Tibial artery (tissue), 4 donors: ENCODE measurements at regions not wholly inside any gene's neighbourhood (a gene's known extent, or its start where the extent isn't known, plus 50 kb on each side); places are given as distances from the start of the nearest gene placed in this dataset.
A peak's percentile ranks its signal among the peaks of the same experiment; 100 is the strongest.

Source experiments
- DNase-seq, 2 donors: peaks; one replicate each; pipeline ENCODE4 v3.0.0-alpha.2; 2019
- H3K27ac ChIP-seq, 2 donors: fragments of 200-600 bp; sonication (generic) in 1 of 2; 1 replicate in 1 of 2; 2 replicates in 1 of 2; pipeline ENCODE4 v1.5.1; 2018 to 2019; ENCODE audit warnings: mild to moderate bottlenecking in 1 of 2
- H3K27me3 ChIP-seq, 2 donors: fragments of 200-600 bp; sonication (generic) in 1 of 2; one replicate each; pipeline versions ENCODE4 v1.5.1 to v1.6.0; 2016 to 2019
- H3K36me3 ChIP-seq, 3 donors: fragments of 200-600 bp; sonication (generic) in 2 of 3; one replicate each; pipeline ENCODE4 v1.5.1; 2016 to 2019; ENCODE audit warnings: mild to moderate bottlenecking in 2 of 3
- H3K4me1 ChIP-seq, 4 donors: fragments of 200-600 bp; sonication (generic) in 2 of 4; 1 replicate in 3 of 4; 2 replicates in 1 of 4; pipeline ENCODE4 v1.5.1; 2016 to 2019
- H3K4me3 ChIP-seq, 2 donors: fragments of 200-600 bp; sonication (generic) in 1 of 2; 1 replicate in 1 of 2; 2 replicates in 1 of 2; pipeline ENCODE4 v1.5.1; 2018 to 2019; ENCODE audit warnings: mild to moderate bottlenecking in 2 of 2
- H3K9me3 ChIP-seq, 3 donors: fragments of 200-600 bp; sonication (generic) in 1 of 3; one replicate each; pipeline ENCODE4 v1.5.1; 2016 to 2019
- CTCF ChIP-seq, 2 experiments: fragments of 200-600 bp in 1 of 2; fragments of 450-650 bp in 1 of 2; IDR thresholded peaks; one replicate each; pipeline ENCODE4 v1.5.1; 2017 to 2019; ENCODE audit warnings: antibody characterized with exemption in 2 of 2, mild to moderate bottlenecking in 1 of 2, moderate library complexity in 1 of 2
- intact Hi-C: fragments of 100-400 bp; cut with DNase I; formaldehyde crosslinking; loops from one replicate; pipeline ENCODE4 v1.15.0; 2023; ENCODE audit warnings: low total_unique reads

GRCh38 chr17:77326636-77327035, 185.9 kb downstream of the SEC14L1 start:
- no peak for TF ChIP-seq CTCF (IDR thresholded peaks at IDR 0.05)
- intact Hi-C loops = loop anchor here (5.0 kb wide), 2 partner anchors 41 to 101 kb away; no protein-coding TSS in a partner anchor
- H3K4me3 ChIP-seq = no peak overlapping the region
- H3K27me3 ChIP-seq = no peaks in the 10 kb centered on the region
- peak in 1 of 2 donors; percentile 61 for DNase-seq
- H3K9me3 ChIP-seq = no peaks in the 10 kb centered on the region
- peaks cover 24 to 59% (median 46%) of the 10 kb centered on the region in 4 donors for H3K4me1 ChIP-seq
- H3K27ac ChIP-seq = peak overlapping the region in 1 of 2 donors; percentile 92
- peaks cover 0 to 4% (median 0%) of the 10 kb centered on the region in 3 donors for H3K36me3 ChIP-seq

GRCh38 chr17:77327181-77327565, 186.4 kb downstream of the SEC14L1 start:
- H3K4me1 ChIP-seq = peaks cover 24 to 58% (median 43%) of the 10 kb centered on the region in 4 donors
- no peak overlapping the region for H3K27ac ChIP-seq
- no peak for TF ChIP-seq CTCF (IDR thresholded peaks at IDR 0.05)
- no peaks in the 10 kb centered on the region for H3K27me3 ChIP-seq
- H3K36me3 ChIP-seq = peaks cover 0 to 4% (median 0%) of the 10 kb centered on the region in 3 donors
- peak in 1 of 2 donors; percentile 67 for DNase-seq
- no peak overlapping the region for H3K4me3 ChIP-seq
- H3K9me3 ChIP-seq = no peaks in the 10 kb centered on the region
- intact Hi-C loops = loop anchor here (5.0 kb wide), 2 partner anchors 40 to 100 kb away; no protein-coding TSS in a partner anchor

GRCh38 chr17:77327566-77328464, 187.0 kb downstream of the SEC14L1 start:
- Histone ChIP-seq H3K4me1 (peaks cover 19 to 52% (median 37%) of the 10 kb centered on the region in 4 donors), H3K27me3 (no peaks in the 10 kb centered on the region), H3K4me3 (no peak overlapping the region), H3K9me3 (no peaks in the 10 kb centered on the region), H3K36me3 (peaks cover 0 to 4% (median 0%) of the 10 kb centered on the region in 3 donors), H3K27ac (no peak overlapping the region)
- intact Hi-C loops = loop anchor here (5.0 kb wide), 2 partner anchors 39 to 99 kb away; no protein-coding TSS in a partner anchor
- peak in 1 of 2 donors; percentile 59 for DNase-seq
- no peak for TF ChIP-seq CTCF (IDR thresholded peaks at IDR 0.05)

- no peak for TF ChIP-seq CTCF (IDR thresholded peaks at IDR 0.05)
- Histone ChIP-seq H3K9me3 (no peaks in the 10 kb centered on the region), H3K27ac (no peak overlapping the region), H3K36me3 (peaks cover 0 to 4% (median 0%) of the 10 kb centered on the region in 3 donors), H3K4me1 (peaks cover 9 to 39% (median 27%) of the 10 kb centered on the region in 4 donors), H3K4me3 (no peak overlapping the region), H3K27me3 (no peaks in the 10 kb centered on the region)
- DNase-seq = peak in 1 of 2 donors; percentile 34
- intact Hi-C loops = loop anchor here (5.0 kb wide), 2 partner anchors 38 to 98 kb away; no protein-coding TSS in a partner anchor
Measured at GRCh38 chr17:77328823-77329740, 188.3 kb downstream of the SEC14L1 start.
